Fibroblast of skin of left biceps (primary cell): ENCODE measurements at regions not wholly inside any gene's neighbourhood (a gene's known extent, or its start where the extent isn't known, plus 50 kb on each side); places are given as distances from the start of the nearest gene placed in this dataset.
"Not testable (repeated sequence)": the region's sequence is repeated elsewhere in the genome, so short reads cannot be mapped to it uniquely, and the experiment has no call there.

Source experiments
- DNase-seq, 2 experiments: peaks; one replicate each; pipeline ENCODE4 v3.0.0-alpha.2; 2013; ENCODE audit warnings: low read depth in 2 of 2

GRCh38 chr1:146411923-146412322 is 183.1 kb upstream of the NOTCH2NLA start:
- DNase-seq, result not testable (repeated sequence)

GRCh38 chr1:146409817-146410441 is 181.1 kb upstream of the NOTCH2NLA start:
- DNase-seq, result peak; percentile 45 to 49

GRCh38 chr1:146409116-146409801 is 180.4 kb upstream of the NOTCH2NLA start:
- peak in 1 of 2 experiments; percentile 8 for DNase-seq

GRCh38 chr1:146401281-146401825 is 172.5 kb upstream of the NOTCH2NLA start:
- DNase-seq, result not testable (repeated sequence)

- not testable (repeated sequence) for DNase-seq
These were observed 171.6 kb upstream of the NOTCH2NLA start for GRCh38 chr1:146400173-146401121.

- not testable (repeated sequence) for DNase-seq
These were observed 170.4 kb upstream of the NOTCH2NLA start for GRCh38 chr1:146399225-146399624.

GRCh38 chr1:146396801-146397200 is 168.0 kb upstream of the NOTCH2NLA start:
- DNase-seq, result not testable (repeated sequence)

GRCh38 chr1:146396242-146396641 is 167.4 kb upstream of the NOTCH2NLA start:
- not testable (repeated sequence) for DNase-seq

GRCh38 chr1:146393796-146394195 is 165.0 kb upstream of the NOTCH2NLA start:
- not testable (repeated sequence) for DNase-seq

GRCh38 chr1:146393154-146393553 is 164.3 kb upstream of the NOTCH2NLA start:
- not testable (repeated sequence) for DNase-seq

GRCh38 chr1:146389178-146389577 is 160.4 kb upstream of the NOTCH2NLA start:
- not testable (repeated sequence) for DNase-seq

GRCh38 chr1:146387750-146388469 is 159.1 kb upstream of the NOTCH2NLA start:
- not testable (repeated sequence) for DNase-seq

GRCh38 chr1:146386851-146387749 is 158.3 kb upstream of the NOTCH2NLA start:
- DNase-seq, result peak; percentile 97 to 98

- not testable (repeated sequence) for DNase-seq
These were observed 152.4 kb upstream of the NOTCH2NLA start for GRCh38 chr1:146381196-146381595.

GRCh38 chr1:146376708-146377496 is 148.1 kb upstream of the NOTCH2NLA start:
- DNase-seq, result peak; percentile 99

- DNase-seq, result peak; percentile 35 to 40
These were observed 147.5 kb upstream of the NOTCH2NLA start for GRCh38 chr1:146376309-146376707.

GRCh38 chr1:146375108-146375507 is 146.3 kb upstream of the NOTCH2NLA start:
- not testable (repeated sequence) for DNase-seq

- not testable (repeated sequence) for DNase-seq
These were observed 141.1 kb upstream of the NOTCH2NLA start for GRCh38 chr1:146369940-146370339.

GRCh38 chr1:146355373-146355772 is 126.6 kb upstream of the NOTCH2NLA start:
- not testable (repeated sequence) for DNase-seq
